NCI-H187 (cell line): ENCODE measurements at regions not wholly inside any gene's neighbourhood (a gene's known extent, or its start where the extent isn't known, plus 50 kb on each side); places are given as distances from the start of the nearest gene placed in this dataset.

Experiments used
- DNase-seq, 2 experiments: peaks; one replicate each; lab custom pipeline; 2025; lab: John Stamatoyannopoulos, UW

- DNase-seq: no peak
Observed at GRCh38 chr11:88404932-88405710, 67.6 kb upstream of the CTSC start.

DNA sequence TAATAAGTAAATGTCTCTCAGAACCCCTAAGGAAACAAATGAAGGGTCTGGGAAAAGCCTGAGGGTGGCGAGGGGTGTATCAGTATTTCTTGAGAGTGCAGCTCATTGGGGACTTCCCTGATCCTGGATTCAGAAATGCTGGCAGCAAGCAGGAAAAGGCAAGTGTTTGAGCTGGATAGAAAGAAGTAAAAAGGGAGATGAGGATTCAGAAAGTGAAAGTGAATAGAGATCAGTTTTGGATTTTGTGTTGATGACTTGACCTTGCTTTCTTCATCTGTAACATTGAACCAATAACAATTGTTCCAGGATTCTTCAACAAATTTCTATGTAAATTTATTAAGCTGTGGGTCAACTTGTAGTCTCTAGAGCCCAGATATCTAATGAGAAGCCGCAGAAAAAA, 66.9 kb upstream of the CTSC start:
- no peak for DNase-seq

DNA sequence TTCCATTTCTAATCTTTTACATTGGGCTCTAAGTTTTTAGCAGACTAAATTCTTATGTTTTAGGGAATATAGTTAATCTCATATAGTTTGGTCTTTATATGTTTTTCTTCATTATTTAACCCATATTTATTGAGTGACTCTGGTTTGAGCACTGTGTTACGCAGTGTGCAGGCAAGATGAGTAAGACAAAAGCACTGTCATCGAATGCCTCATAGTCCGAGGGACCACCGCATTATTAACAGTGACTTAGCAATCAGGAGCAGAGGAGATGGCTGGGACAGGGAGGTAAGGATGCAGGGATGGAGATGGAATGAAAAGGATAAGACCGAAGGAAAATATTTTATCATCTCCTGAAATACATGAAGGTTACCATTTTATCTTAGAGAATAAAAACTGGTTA, 65.2 kb upstream of the CTSC start:
- no peak for DNase-seq

- DNase-seq: no peak
Observed at GRCh38 chr11:88402192-88402715, 64.7 kb upstream of the CTSC start.

- no peak for DNase-seq
Observed at GRCh38 chr11:88398791-88399570, 61.4 kb upstream of the CTSC start.

- DNase-seq: no peak
Observed at GRCh38 chr11:88398372-88398771, 60.8 kb upstream of the CTSC start.

DNA sequence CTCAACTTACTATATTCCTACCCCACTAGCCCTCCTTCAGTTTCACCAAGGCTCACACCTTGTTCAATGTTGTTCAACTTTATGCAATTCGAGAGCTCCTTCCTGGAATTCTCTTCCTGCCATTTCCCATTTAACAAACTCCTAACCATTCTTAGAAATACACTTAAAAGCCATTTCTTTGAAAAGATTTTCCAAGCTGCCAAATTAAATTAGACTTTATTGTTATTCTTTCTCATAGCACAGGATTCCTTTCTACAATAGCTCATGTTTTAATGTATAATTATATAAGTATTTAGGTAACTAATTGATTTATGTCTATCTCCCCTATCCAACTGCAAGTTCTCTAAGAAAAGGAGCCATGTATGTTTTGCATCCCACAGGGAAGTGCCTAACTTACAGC, 52.7 kb upstream of the CTSC start:
- DNase-seq: no peak

DNA sequence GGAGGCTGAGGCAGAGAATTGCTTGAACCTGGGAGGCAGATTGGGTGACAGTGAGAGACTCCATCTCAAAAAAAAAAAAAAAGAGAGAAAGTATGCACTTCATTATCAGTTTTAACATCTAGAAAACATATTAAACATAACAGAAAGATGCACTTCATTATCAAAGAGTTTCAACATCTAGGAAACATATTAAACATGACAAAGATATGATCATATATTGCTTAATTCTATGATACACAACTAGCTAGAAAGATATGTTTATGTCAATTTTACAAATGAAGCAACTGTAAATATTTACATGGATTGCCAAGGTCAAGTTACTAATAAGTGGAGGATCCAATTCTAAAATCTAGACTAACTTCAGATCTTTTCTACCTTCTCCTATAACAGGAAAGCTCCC, 50.4 kb upstream of the CTSC start:
- DNase-seq: no peak
